NCI-H69 (cell line): ENCODE measurements at regions not wholly inside any gene's neighbourhood (a gene's known extent, or its start where the extent isn't known, plus 50 kb on each side); places are given as distances from the start of the nearest gene placed in this dataset.
"Not testable (repeated sequence)": the region's sequence is repeated elsewhere in the genome, so short reads cannot be mapped to it uniquely, and the experiment has no call there.

Source experiments
- DNase-seq: peaks from one replicate; lab custom pipeline; 2025; lab: John Stamatoyannopoulos, UW

DNA sequence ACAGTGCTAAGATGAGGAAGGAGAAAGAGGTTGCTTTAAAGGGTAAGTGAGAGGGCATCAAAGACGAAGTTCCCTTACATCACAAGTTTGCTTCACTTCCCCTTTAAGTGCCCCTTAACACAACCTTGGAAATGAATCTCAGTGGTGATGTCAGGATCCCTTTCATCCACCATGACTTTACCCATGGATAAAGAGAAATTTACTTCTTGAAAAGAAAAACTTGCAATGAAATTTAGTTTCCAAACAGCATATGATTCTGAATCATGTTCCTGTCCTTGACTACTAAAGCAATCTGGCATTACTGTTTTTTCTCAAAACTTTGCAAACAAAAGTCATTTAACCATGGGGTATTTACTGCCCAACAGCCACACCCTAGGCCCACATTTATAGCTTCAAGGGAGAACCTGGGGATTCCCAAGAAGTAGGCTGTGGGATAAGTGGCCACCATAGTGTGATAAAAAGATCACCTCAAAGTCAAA lies 135.9 kb downstream of the ITGB8 start:
- no peak for DNase-seq

DNA sequence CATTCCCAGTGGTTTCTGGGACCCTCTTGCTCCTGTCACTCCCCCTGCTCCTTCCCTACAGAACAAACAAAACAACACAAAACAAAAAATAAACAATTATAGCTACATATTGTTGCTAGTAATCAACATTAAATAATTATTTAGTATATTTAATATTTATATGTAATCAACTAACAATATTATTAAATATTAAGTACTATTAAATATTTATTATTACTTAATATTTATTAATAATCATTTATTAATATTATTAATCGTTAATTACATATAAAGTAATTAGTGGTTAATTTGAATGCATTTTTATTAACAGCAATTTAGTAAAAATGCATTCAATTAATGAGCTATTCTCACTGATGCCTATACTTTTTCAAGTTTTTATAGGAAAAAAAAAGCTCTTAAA lies 139.4 kb downstream of the ITGB8 start:
- no peak for DNase-seq

DNA sequence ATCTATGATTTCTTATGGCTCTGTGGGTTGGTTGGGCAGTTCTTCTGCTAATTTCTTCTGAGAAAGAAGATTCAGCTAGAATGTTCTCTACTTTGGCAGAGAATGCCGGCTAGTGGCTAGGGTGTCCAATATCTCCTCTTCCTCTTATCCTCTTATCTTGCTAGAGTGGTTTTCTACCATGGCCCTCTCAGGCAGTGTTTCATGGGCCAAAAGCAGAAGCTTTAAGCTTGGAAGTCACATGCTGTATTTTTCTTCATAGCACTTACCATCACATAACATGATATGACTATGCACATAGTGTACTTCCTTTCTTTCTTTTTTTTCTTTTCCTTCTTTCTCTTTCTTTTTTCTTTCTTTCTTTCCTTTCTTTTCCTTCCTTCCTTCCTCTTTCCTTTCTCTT lies 140.0 kb downstream of the ITGB8 start:
- DNase-seq: no peak

DNA sequence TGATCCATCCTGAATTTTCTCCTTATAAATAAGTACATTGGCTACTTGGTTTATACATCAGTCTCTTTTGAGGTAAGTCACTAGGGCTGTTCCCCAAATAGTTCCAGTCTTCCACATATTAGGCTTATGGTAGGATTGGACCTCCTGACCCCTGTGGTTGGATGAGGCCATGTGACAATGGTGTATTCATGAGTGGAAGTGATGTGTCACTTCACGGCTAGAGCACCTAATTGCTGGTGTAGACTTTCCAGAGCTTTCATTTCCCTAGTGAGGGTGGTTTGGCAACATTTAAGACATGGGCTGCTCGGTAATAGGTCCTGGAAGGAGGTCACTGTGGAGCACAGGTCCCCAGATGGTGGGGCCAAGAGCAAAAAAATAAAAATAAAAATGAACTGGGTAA lies 141.2 kb upstream of the ABCB5 start:
- no peak for DNase-seq

DNA sequence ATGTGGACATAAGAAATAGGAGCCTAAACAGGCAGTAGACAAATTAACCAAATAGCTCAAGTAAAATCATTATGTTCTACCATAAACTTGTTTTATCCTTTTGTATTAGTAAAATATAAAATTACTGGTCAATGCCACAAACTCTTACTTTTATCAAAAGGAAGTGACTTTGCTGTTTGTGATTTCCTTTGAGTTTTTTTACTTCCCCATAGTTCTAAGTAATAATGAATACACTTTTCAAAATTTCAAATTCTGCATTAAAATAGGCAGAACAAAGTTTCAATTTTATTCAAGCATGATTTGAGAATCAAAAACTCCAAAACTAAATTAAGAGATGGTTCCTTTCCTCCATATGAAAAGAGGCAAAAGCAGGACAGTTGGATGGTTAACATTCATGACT lies 139.7 kb upstream of the ABCB5 start:
- no peak for DNase-seq

DNA sequence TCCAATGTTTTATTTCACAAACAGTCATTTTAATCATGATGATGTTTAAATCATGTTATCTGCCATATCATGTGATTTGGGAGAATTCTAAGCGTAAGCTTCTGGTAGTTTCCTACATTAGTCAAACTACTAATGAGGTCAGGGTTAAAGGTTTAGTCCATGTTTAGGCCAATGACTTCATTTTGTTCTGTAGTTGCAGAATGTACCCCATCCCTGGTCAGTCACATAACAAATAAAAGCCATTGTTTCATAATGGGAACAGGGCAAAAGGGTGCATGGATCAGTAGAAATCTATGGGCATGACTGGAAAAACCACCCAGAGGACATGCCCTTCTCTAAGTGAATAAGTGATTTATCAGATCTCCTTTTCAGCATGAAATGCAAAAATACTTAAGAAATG lies 138.4 kb upstream of the ABCB5 start:
- DNase-seq: no peak

DNA sequence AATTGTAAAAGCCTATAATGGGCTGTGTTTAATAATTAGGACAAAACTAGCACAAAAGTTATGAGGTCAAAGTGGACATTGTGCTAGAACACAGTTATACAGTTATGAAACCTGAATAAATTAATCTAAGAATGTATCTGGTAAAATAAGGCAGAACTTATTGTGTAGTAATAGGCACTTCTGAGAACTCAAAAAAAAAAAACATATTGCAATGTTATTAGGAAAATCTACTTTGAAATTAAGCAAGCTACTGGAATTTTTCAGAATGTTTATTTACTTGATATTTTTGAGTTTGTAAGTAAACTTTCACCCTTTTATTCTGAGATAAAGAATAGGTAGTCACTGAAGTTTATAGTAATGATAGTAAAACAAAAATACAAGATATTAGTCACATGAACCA lies 135.8 kb upstream of the ABCB5 start:
- DNase-seq: no peak

DNA sequence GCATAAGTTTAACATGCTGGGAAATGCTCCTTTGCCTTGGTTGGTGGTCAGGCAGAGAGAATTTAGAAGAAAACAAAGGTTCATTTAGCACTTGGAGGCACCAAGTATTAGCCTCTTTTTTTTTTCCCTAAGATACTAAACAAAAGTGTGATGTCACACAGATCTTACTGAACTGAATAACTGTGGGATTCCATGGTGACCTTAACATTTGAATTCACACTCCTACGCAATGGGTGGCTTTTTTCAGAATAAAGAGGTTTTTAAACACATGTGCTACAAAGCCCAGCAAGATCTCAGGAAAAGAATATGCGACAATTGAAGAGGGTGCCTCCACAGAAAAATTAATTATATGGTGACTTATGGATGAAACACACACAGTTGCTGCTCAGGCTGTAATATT lies 133.4 kb upstream of the ABCB5 start:
- DNase-seq: no peak

DNA sequence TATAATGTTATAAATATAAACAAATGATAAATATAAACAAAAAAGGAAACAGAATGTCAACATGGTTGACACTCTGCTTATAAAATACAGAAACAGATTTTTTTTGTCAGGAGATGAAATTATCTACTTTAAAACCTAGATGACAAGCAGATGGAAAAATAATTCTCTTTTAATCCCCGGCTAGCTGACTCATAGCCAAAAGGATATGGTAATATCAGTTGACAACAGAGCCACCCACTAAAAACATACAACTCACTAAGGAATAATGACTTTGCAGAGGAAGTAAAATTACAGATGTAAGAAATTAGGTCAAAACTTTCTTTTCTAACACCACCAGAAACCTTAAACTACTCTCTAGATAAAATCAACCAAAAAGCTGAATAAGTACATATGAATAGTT lies 131.1 kb upstream of the ABCB5 start:
- DNase-seq: no peak

DNA sequence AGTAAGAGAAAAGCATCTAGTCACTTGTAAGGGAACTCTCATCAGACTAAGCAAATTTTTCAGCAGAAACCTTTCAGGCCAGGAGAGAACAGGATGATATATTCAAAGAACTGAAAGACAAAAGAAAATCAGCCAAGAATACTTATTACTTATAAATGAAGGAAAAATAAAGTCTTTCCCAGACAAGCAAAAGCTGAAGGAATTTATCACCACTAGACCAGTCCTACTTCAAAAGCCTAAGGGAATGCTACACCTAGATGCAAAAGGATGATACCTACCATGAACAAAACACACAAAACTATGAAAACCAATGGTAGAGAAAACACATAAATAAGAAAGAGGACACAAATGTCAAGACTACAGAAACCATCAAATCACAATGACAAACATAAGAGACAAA lies 126.6 kb upstream of the ABCB5 start:
- peak; percentile 19 for DNase-seq

DNA sequence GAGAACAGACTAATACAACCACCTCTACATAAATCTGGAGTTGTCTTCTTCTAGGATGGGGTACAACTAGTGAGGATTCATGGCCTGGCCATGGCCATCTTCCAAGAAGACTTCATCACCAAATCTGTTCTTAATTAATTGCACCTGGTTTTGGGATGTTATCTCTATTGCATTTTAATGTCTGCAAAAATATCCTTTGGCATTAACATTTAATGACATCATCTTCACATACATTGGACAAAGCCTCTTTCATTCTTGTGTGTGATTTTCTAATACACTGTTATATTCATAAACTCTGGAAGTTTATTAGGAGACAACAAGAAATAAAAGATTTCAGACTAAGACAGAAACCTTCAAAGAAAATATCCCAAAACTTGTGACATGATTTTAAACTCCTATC lies 124.2 kb upstream of the ABCB5 start:
- DNase-seq: no peak

DNA sequence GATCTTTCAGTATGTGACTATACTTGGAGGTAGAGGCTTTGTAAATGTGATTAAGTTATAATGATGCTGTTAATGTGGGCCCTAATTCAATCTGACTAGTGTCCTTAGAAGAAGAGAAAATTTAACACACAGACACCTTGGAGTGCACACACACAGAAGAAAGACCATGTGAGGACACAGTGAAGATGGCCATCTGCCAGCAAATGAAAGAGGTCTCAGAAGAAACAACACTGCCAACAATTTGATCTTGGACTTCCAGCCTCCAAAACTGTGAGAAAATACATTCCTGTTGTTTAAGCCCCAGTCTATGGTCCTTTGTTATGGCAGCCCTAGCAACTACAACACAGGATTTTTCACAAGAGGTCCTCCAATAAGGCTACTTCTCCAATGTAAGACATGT lies 120.9 kb upstream of the ABCB5 start:
- DNase-seq: no peak

DNA sequence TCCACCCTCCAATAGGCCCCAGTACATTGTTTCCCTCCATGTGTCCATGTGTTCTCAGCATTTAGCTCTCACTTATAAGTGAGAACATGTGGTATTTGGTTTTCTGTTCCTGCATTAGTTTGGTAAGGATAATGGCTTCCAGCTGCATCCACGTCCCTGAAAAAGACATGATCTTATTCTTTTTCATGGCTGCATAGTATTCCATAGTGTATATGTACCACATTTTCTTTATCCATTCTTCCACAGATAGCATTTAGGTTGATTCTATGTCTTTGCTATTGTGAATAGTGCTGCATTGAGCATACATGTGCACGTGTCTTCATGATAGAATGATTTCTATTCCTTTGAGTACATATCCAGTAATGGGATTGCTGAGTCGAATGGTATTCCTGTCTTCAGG lies 114.0 kb upstream of the ABCB5 start:
- not testable (repeated sequence) for DNase-seq

DNA sequence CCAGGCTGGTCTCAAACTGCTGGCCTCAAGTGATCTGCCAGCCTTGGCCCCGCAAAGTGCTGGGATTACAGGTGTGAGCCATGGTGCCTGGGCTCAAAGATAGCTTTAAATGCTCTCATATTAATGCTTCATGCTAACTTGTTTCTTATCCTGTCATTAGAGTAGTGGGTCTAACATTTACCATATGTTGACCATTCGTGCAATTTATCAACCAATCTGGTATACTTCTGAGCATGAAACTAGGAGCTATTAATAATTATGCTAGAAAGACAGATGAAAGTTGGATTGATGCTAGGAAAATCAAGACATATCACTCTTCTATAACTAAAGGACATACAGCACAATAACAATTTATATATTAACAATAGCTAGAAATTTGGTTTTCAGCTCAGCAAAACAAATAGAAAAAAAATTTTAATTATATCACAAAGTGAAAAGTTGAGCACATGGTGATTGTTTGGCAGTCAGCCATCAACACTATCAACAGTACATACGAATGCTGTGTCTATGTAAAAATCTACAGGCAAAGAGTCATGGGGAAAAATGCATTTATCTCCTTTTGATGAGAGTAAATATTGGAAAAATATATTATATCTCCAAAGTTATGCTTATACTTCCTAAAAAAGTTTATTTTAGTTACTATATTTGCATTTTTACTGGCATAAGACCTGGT lies 112.1 kb upstream of the ABCB5 start:
- peak; percentile 25 for DNase-seq

DNA sequence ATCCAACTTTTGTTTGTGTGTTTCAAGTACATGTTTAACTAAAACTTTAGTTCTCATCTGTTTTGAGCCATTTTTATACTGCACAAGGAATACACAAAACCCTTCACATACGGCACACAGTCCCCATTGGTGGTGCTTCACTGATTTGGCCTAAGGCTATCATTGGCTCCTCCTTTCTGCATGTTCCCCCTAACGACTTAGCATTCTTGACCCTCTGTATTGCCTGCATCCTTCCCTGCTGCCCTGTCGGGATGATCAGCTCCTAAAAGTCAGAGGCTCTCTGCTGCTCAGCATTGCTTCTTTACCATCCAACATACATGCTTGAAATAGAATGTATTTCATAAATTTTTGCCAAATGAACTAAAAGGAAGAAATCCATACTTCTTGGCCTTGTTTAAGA lies 111.4 kb upstream of the ABCB5 start:
- DNase-seq: peak; percentile 20

DNA sequence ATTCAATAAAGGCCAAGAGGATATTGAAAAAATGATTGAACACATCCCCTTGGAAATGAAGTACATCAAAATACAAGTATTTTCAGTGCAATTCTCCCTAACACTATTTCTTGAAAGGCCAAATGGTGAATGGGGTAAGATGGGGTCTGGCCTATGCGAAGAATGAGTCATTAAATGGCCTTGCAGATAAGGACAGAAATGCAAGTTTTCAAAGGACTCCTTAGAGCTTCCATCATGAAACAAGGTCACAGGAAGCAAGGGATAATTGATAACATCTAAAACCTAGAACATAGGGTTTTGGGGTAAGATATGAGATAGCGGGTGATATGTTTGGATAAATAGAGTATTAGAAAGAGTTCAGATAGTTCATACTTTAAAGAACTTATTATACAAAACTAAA lies 109.3 kb upstream of the ABCB5 start:
- DNase-seq: no peak

DNA sequence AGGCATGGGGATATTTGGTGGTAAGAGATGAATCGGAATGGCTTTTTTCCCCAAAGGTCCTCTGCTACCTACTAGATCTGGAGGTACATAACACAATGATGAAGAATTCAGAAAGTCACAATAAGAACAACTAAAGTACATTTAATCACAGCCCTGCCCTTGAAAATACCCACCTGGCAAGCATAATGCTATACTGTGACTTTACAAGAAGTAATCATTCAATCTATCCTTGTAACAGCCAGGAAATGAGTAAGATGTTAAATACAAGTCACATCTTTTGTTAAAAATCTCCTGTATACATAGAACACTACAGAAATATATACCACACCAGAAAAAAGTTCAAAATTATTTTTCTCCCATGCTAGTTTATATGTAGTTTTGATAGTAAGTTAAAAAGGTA lies 108.3 kb upstream of the ABCB5 start:
- no peak for DNase-seq

DNA sequence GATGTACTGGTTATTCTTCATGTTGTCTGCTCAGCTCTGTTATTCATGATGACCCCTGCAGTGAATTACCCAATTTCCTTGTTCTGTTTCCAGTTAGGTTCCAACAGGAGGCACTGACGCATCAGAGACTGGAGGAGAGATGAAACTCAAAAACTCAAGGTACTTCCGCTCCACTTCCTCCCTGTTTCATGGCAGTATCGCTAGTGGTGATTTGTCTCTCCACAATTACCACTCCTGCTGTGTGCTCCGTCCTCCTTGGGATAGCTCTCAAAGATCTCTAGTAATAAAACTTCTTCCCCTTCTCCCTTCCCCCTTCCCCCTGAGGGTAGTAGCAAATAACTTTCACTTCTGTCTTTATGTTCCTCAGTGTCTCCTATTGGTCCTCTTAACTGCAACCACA lies 107.4 kb upstream of the ABCB5 start:
- DNase-seq: peak; percentile 64

DNA sequence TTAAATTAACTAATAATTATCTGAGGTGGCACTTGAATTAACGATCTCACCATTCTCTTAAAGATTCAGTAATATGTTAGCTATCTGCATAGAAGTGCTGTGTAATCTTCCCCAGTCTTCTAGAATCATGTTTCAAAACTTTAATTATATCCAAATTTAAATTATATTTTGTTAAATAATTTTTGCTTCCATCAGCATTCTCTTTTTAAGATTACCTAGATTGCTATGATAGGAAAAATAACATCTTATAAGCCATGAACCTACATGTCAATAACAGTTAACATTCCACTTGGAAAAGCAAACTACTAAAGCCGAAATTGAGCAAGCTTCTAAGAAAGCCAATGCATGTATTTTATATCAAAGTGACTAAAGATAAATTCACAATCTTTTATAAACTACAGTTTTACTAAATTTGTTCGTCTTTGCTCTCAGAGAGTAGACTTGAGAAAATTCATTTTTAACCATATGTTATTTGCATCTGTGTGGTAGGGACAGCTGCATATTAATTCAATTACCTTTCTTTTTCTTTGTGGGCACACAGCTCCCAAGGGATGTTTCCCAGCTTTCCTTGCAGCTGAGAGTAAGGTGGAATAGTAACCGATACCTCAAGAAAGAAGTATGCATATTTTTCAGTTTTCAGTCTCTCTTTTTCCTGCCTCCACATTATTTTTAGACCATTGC lies 105.4 kb upstream of the ABCB5 start:
- peak; percentile 43 for DNase-seq

DNA sequence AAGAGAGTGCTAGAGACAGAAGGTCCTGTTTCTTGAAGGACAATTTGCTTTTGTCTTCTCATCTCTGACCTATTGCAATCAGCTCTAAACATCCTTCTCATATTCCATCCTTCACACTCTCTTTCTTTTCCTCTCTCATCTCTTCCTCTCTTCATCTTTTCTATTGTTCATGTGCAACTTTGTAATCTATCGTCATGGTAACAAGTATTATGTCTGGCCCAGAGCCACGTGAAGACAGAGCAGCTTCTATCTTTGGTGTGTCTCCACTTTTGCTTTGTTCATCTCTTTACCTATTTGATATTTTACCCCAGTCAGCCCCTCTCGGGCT lies 104.9 kb upstream of the ABCB5 start:
- DNase-seq: peak; percentile 43

DNA sequence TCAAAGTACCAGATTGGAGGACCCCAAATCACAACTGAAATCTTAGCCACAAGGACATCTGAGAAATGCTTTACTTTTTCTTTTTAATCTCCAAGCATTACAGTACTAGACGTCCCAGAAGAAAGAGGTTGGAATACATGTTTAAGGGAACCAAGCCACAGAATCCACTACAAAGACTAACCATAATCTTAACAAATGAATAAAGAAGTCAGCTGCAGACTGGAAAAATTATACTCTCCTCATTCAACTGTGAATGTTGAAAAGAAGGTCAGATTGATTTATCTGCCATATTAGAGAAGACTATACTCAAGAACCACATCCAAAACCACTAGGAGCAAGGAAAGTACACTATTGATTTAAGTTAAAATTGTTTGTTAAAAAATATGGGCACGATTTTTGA lies 102.1 kb upstream of the ABCB5 start:
- peak; percentile 6 for DNase-seq

DNA sequence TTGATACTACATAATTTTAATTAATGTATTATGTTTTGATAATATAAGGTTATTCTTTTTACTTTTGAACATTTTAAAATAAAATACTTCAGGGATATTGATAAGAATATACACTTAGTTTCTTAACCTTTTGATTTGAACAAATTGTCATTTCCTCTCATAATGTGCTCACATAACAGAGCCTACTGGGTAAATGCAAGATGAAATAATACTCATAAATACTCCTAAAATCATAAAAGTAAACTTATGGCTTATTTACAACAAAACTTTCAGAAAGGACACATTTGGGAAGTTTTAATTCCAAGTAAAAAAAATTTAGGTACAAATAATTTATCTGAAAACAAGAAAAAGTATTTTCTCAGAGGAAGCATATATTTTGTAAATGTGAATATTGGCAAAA lies 101.6 kb upstream of the ABCB5 start:
- DNase-seq: peak; percentile 15

DNA sequence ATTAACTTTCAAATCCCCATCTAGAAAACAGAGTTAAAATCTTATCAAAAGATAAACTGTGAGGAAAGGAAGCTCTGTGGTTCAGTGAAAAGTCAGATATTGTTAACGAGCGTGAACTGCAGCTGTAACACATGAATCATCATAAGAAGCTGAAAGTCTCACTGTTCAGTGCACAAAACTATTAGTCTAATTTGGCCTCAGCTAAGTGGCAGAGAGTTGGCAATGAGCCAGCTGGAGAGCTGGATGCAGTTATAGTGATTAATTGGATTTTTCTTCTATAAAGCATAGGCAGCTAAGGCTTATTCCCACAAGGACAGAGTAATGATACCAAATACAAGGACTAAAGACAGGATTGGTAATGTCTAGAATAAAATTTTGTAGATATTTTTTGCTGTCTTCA lies 101.1 kb upstream of the ABCB5 start:
- DNase-seq: peak; percentile 98

DNA sequence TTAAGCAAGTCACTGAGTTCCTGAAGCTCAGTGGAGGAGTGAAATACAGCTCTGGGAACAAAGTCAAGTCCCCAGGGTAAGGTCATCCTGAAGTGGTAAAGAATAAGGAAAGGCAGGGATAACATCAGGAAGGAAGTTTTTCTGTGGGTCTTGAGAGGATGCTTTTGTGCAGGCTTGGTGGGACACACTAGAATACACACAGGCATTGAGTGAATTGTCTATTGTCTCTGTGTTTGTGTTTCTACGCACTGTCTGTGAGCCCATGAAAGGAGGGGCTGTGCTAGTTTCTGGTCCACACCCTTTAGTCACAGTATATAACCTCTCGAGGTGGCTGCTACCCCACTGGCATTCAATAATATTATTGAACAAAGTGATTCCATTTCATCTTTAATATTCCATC lies 95.8 kb upstream of the ABCB5 start:
- peak; percentile 72 for DNase-seq
